ENCODE measurements at regions not wholly inside any gene's neighbourhood (a gene's known extent, or its start where the extent isn't known, plus 50 kb on each side); places are given as distances from the start of the nearest gene placed in this dataset.

DNA sequence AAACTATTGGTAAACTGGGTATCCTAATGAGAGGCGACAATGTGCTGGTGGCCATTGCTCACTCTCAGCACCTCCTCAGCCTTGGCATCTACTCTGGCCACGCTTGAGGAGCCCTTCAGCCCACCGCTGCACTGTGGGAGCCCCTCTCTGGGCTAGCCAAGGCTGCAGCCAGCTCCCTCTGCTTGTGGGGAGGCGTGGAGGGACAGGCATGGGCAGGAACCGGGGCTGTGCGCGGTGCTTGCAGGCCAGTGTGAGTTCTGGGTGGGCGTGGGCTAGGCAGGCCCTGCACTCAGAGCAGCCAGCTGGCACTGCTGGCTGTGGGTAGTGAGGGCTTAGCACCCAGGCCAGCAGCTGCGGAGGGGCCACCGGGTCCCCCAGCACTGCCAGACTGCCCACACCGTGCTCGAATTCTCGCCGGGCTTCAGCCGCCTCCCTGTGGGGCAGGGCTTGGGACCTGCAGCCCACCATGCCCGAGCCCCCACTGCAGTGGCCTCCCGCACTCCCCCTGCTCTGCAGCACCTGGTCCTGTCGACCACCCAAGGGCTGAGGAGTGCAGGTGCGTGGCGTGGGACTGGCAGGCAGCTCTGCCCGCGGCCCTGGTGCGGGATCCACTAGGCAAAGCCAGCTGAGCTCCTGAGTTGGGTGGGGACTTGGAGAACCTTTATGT is 575.9 kb upstream of the ANO3 start:
- TF ChIP-seq RNF2 (IDR thresholded peaks at IDR 0.05; ENCODE audit: borderline replicate concordance, low read depth) (no peak), POLR2AphosphoS2 (conservative IDR thresholded peaks at IDR 0.05; ENCODE audit: low read length) (no peak), HDAC2 (IDR thresholded peaks at IDR 0.05) (no peak), NFE2L2 (conservative IDR thresholded peaks at IDR 0.05; ENCODE audit: low read length) (no peak), KDM5A (IDR thresholded peaks at IDR 0.05) (no peak), GATA3 (IDR thresholded peaks at IDR 0.05; ENCODE audit: borderline replicate concordance) (no peak), RAD21 (conservative IDR thresholded peaks at IDR 0.05 in 1 of 2, IDR thresholded peaks at IDR 0.05 in 1 of 2) (no peak), BHLHE40 (IDR thresholded peaks at IDR 0.05; ENCODE audit: low read depth, low read length) (no peak), CEBPB (IDR thresholded peaks at IDR 0.05) (no peak)
- TF ChIP-seq, protein P1, sequence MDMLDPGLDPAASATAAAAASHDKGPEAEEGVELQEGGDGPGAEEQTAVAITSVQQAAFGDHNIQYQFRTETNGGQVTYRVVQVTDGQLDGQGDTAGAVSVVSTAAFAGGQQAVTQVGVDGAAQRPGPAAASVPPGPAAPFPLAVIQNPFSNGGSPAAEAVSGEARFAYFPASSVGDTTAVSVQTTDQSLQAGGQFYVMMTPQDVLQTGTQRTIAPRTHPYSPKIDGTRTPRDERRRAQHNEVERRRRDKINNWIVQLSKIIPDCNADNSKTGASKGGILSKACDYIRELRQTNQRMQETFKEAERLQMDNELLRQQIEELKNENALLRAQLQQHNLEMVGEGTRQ (IDR thresholded peaks at IDR 0.05): no peak
- TF ChIP-seq, protein P2, sequence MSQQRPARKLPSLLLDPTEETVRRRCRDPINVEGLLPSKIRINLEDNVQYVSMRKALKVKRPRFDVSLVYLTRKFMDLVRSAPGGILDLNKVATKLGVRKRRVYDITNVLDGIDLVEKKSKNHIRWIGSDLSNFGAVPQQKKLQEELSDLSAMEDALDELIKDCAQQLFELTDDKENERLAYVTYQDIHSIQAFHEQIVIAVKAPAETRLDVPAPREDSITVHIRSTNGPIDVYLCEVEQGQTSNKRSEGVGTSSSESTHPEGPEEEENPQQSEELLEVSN (IDR thresholded peaks at IDR 0.05; ENCODE audit: borderline replicate concordance, low read depth): no peak
- 37% methylated on average over 10 of the region's 23 CpGs for WGBS (ENCODE audit: missing lambda C conversion rate)
- ChIA-PET CTCF (no interaction called here), POLR2A (no interaction called here)
- Histone ChIP-seq H3K4me3 (no peak overlapping the region), H3K27ac (no peak overlapping the region), H3K4me1 (no peaks in the 10 kb centered on the region), H3K9me3 (0 out of 3 replicates have a peak, but pooled peaks cover 2% of the 10 kb centered on the region), H3K4me2 (no peak overlapping the region)
- no peak for ATAC-seq
- no peak for DNase-seq (ENCODE audit: low read depth in 1 of 2, low spot score in 1 of 2)
- FAIRE-seq: no peak

- no peak for FAIRE-seq
- ATAC-seq: no peak
- H3K4me3 ChIP-seq: no peak overlapping the region
- H3K9me3 ChIP-seq: 0 out of 3 replicates have a peak, but pooled peaks cover 2% of the 10 kb centered on the region
- ChIA-PET CTCF (no interaction called here), POLR2A (no interaction called here)
- no peak overlapping the region for H3K27ac ChIP-seq
- no peaks in the 10 kb centered on the region for H3K4me1 ChIP-seq
- no peak for DNase-seq (ENCODE audit: low read depth in 1 of 2, low spot score in 1 of 2)
- H3K4me2 ChIP-seq: no peak overlapping the region
- no peak for TF ChIP-seq KDM1A (IDR thresholded peaks at IDR 0.05; ENCODE audit: low read depth)
- 2% methylated on average over 5 of the region's 6 CpGs for WGBS (ENCODE audit: missing lambda C conversion rate)
Observed at GRCh38 chr11:25758145-25758661, 573.7 kb upstream of the ANO3 start.

GRCh38 chr11:25766332-25767015 is 565.5 kb upstream of the ANO3 start:
- ChIA-PET CTCF (no interaction called here), POLR2A (no interaction called here)
- FAIRE-seq (no peak), DNase-seq (ENCODE audit: low read depth in 1 of 2, low spot score in 1 of 2) (no peak), ATAC-seq (no peak)
- no peaks in the 10 kb centered on the region for H3K9me3 ChIP-seq
- H3K4me1 ChIP-seq: no peaks in the 10 kb centered on the region
- no peak overlapping the region for H3K27ac ChIP-seq
- H3K4me2 ChIP-seq: no peak overlapping the region
- WGBS (ENCODE audit: missing lambda C conversion rate): 4% methylated on average over 4 of the region's 4 CpGs
- TF ChIP-seq JUNB (IDR thresholded peaks at IDR 0.05) (no peak), PBX3 (IDR thresholded peaks at IDR 0.05) (no peak), TP53 (CRISPR knock-in tag; IDR thresholded peaks at IDR 0.05) (no peak), CHD2 (IDR thresholded peaks at IDR 0.05; ENCODE audit: low read length, partially characterized antibody) (no peak), HOXB13 (CRISPR knock-in tag; IDR thresholded peaks at IDR 0.05; ENCODE audit: low read depth) (no peak)
- TF ChIP-seq, protein P3, sequence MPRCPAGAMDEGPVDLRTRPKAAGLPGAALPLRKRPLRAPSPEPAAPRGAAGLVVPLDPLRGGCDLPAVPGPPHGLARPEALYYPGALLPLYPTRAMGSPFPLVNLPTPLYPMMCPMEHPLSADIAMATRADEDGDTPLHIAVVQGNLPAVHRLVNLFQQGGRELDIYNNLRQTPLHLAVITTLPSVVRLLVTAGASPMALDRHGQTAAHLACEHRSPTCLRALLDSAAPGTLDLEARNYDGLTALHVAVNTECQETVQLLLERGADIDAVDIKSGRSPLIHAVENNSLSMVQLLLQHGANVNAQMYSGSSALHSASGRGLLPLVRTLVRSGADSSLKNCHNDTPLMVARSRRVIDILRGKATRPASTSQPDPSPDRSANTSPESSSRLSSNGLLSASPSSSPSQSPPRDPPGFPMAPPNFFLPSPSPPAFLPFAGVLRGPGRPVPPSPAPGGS (IDR thresholded peaks at IDR 0.05): no peak
- no peak overlapping the region for H3K4me3 ChIP-seq

Measured in A549 (cell line).